ENCODE measurements at regions not wholly inside any gene's neighbourhood (a gene's known extent, or its start where the extent isn't known, plus 50 kb on each side); places are given as distances from the start of the nearest gene placed in this dataset.
"Not testable (repeated sequence)": the region's sequence is repeated elsewhere in the genome, so short reads cannot be mapped to it uniquely, and the experiment has no call there.

GRCh38 chr12:3419558-3419957 is 71.4 kb upstream of the PRMT8 start:
- Histone ChIP-seq H3K4me1 (ENCODE audit: control insufficient read depth in 2 of 3, insufficient read depth in 2 of 3, low read depth in 1 of 3, low read length in 3 of 3) (no peaks in the 10 kb centered on the region), H3K27ac (ENCODE audit: low read depth in 2 of 2, low read length in 2 of 2) (no peak overlapping the region), H3K27me3 (ENCODE audit: control insufficient read depth, insufficient read depth, low read length) (no peaks in the 10 kb centered on the region), H3K9me3 (ENCODE audit: control insufficient read depth in 2 of 3, insufficient read depth in 1 of 3, low read length in 3 of 3) (no peaks in the 10 kb centered on the region), H3K9ac (ENCODE audit: low read length in 3 of 3) (no peak overlapping the region), H3K4me3 (ENCODE audit: low read length in 3 of 3) (no peak overlapping the region), H3K36me3 (ENCODE audit: control insufficient read depth in 2 of 3, insufficient read depth in 3 of 3, low read length in 3 of 3) (no peaks in the 10 kb centered on the region)
- no peak for FAIRE-seq
- no peak for DNase-seq
- no peak for TF ChIP-seq CTCF (IDR thresholded peaks at IDR 0.05; ENCODE audit: borderline replicate concordance, extremely low read depth, insufficient read depth)
- intact Hi-C loops (cut with DNase I): no loop called here

- Histone ChIP-seq H3K36me3 (ENCODE audit: control insufficient read depth in 2 of 3, insufficient read depth in 3 of 3, low read length in 3 of 3) (no peaks in the 10 kb centered on the region), H3K9ac (ENCODE audit: low read length in 3 of 3) (no peak overlapping the region), H3K27me3 (ENCODE audit: control insufficient read depth, insufficient read depth, low read length) (no peaks in the 10 kb centered on the region), H3K27ac (ENCODE audit: low read depth in 2 of 2, low read length in 2 of 2) (no peak overlapping the region), H3K9me3 (ENCODE audit: control insufficient read depth in 2 of 3, insufficient read depth in 1 of 3, low read length in 3 of 3) (no peaks in the 10 kb centered on the region), H3K4me1 (ENCODE audit: control insufficient read depth in 2 of 3, insufficient read depth in 2 of 3, low read depth in 1 of 3, low read length in 3 of 3) (no peaks in the 10 kb centered on the region), H3K4me3 (ENCODE audit: low read length in 3 of 3) (no peak overlapping the region)
- intact Hi-C loops (cut with DNase I): no loop called here
- FAIRE-seq: no peak
- no peak for TF ChIP-seq CTCF (IDR thresholded peaks at IDR 0.05; ENCODE audit: borderline replicate concordance, extremely low read depth, insufficient read depth)
- no peak for DNase-seq
Measured at GRCh38 chr12:3420693-3421092, 70.3 kb upstream of the PRMT8 start.

GRCh38 chr12:3421191-3421978 is 69.6 kb upstream of the PRMT8 start:
- no peak for TF ChIP-seq CTCF (IDR thresholded peaks at IDR 0.05; ENCODE audit: borderline replicate concordance, extremely low read depth, insufficient read depth)
- intact Hi-C loops (cut with DNase I): no loop called here
- H3K27me3 ChIP-seq (ENCODE audit: control insufficient read depth, insufficient read depth, low read length): no peaks in the 10 kb centered on the region
- H3K9ac ChIP-seq (ENCODE audit: low read length in 3 of 3): no peak overlapping the region
- no peaks in the 10 kb centered on the region for H3K36me3 ChIP-seq (ENCODE audit: control insufficient read depth in 2 of 3, insufficient read depth in 3 of 3, low read length in 3 of 3)
- no peak overlapping the region for H3K27ac ChIP-seq (ENCODE audit: low read depth in 2 of 2, low read length in 2 of 2)
- H3K4me1 ChIP-seq (ENCODE audit: control insufficient read depth in 2 of 3, insufficient read depth in 2 of 3, low read depth in 1 of 3, low read length in 3 of 3): no peaks in the 10 kb centered on the region
- H3K9me3 ChIP-seq (ENCODE audit: control insufficient read depth in 2 of 3, insufficient read depth in 1 of 3, low read length in 3 of 3): no peaks in the 10 kb centered on the region
- H3K4me3 ChIP-seq (ENCODE audit: low read length in 3 of 3): no peak overlapping the region
- FAIRE-seq (no peak), DNase-seq (no peak)

- H3K27ac ChIP-seq (ENCODE audit: low read depth in 2 of 2, low read length in 2 of 2); H3K36me3 ChIP-seq (ENCODE audit: control insufficient read depth in 2 of 3, insufficient read depth in 3 of 3, low read length in 3 of 3); H3K4me3 ChIP-seq (ENCODE audit: low read length in 3 of 3); H3K4me1 ChIP-seq (ENCODE audit: control insufficient read depth in 2 of 3, insufficient read depth in 2 of 3, low read depth in 1 of 3, low read length in 3 of 3); FAIRE-seq; H3K9ac ChIP-seq (ENCODE audit: low read length in 3 of 3); H3K9me3 ChIP-seq (ENCODE audit: control insufficient read depth in 2 of 3, insufficient read depth in 1 of 3, low read length in 3 of 3); H3K27me3 ChIP-seq (ENCODE audit: control insufficient read depth, insufficient read depth, low read length); intact Hi-C loops (cut with DNase I); DNase-seq: not testable (repeated sequence)
Measured at GRCh38 chr12:3424796-3425195, 66.2 kb upstream of the PRMT8 start.

Measured in kidney (tissue), 13 donors.